Occipital lobe (tissue), 1 donor: ENCODE measurements at regions not wholly inside any gene's neighbourhood (a gene's known extent, or its start where the extent isn't known, plus 50 kb on each side); places are given as distances from the start of the nearest gene placed in this dataset.
"Not testable (repeated sequence)": the region's sequence is repeated elsewhere in the genome, so short reads cannot be mapped to it uniquely, and the experiment has no call there.

ENCODE experiments used
- DNase-seq: peaks from one replicate; lab custom pipeline; 2025; lab: John Stamatoyannopoulos, UW

- no peak for DNase-seq
Measured at GRCh38 chr17:33816842-33817617, 438.1 kb upstream of the CCL2 start.

GRCh38 chr17:33819539-33819938 is 435.5 kb upstream of the CCL2 start:
- no peak for DNase-seq

- no peak for DNase-seq
Measured at GRCh38 chr17:33832262-33832661, 422.8 kb upstream of the CCL2 start.

GRCh38 chr17:33837281-33837680 is 417.8 kb upstream of the CCL2 start:
- DNase-seq = no peak

- DNase-seq = no peak
Measured at GRCh38 chr17:33838281-33838680, 416.8 kb upstream of the CCL2 start.

- no peak for DNase-seq
Measured at GRCh38 chr17:33847900-33848299, 407.2 kb upstream of the CCL2 start.

GRCh38 chr17:33848433-33848832 is 406.7 kb upstream of the CCL2 start:
- DNase-seq = no peak

- DNase-seq = no peak
Measured at GRCh38 chr17:33854596-33854995, 400.5 kb upstream of the CCL2 start.

- DNase-seq = no peak
Measured at GRCh38 chr17:33858121-33858520, 397.0 kb upstream of the CCL2 start.

- DNase-seq = no peak
Measured at GRCh38 chr17:33858682-33859081, 396.4 kb upstream of the CCL2 start.

GRCh38 chr17:33862772-33863602 is 392.1 kb upstream of the CCL2 start:
- no peak for DNase-seq

GRCh38 chr17:33864758-33865229 is 390.3 kb upstream of the CCL2 start:
- no peak for DNase-seq

GRCh38 chr17:33868899-33869298 is 386.2 kb upstream of the CCL2 start:
- no peak for DNase-seq

GRCh38 chr17:33870936-33871335 is 384.1 kb upstream of the CCL2 start:
- DNase-seq = no peak

GRCh38 chr17:33871720-33872540 is 383.2 kb upstream of the CCL2 start:
- no peak for DNase-seq

GRCh38 chr17:33873201-33873617 is 381.9 kb upstream of the CCL2 start:
- DNase-seq = no peak

- no peak for DNase-seq
Measured at GRCh38 chr17:33874617-33875060, 380.4 kb upstream of the CCL2 start.

- DNase-seq = no peak
Measured at GRCh38 chr17:33875973-33876372, 379.1 kb upstream of the CCL2 start.

GRCh38 chr17:33882273-33882672 is 372.8 kb upstream of the CCL2 start:
- not testable (repeated sequence) for DNase-seq

GRCh38 chr17:33882677-33883076 is 372.4 kb upstream of the CCL2 start:
- not testable (repeated sequence) for DNase-seq

GRCh38 chr17:33888455-33888854 is 366.6 kb upstream of the CCL2 start:
- no peak for DNase-seq

- no peak for DNase-seq
Measured at GRCh38 chr17:33889040-33889439, 366.0 kb upstream of the CCL2 start.
